GM21381 (cell line): ENCODE measurements at regions not wholly inside any gene's neighbourhood (a gene's known extent, or its start where the extent isn't known, plus 50 kb on each side); places are given as distances from the start of the nearest gene placed in this dataset.
A peak's percentile ranks its signal among the peaks of the same experiment; 100 is the strongest.
"Not testable (repeated sequence)": the region's sequence is repeated elsewhere in the genome, so short reads cannot be mapped to it uniquely, and the experiment has no call there.

Experiments used
- ATAC-seq: cut with Tn5 transposase; IDR thresholded peaks from one replicate; pipeline ENCODE4 v1.9.1; 2021; ENCODE audit warnings: mild to moderate bottlenecking, moderate library complexity; ENCODE audit not compliant: unreplicated experiment

GRCh38 chr9:85487872-85488271, 253.9 kb downstream of the AGTPBP1 start:
- no peak for ATAC-seq

GRCh38 chr9:85484235-85484634, 257.5 kb downstream of the AGTPBP1 start:
- no peak for ATAC-seq

- no peak for ATAC-seq
Measured at GRCh38 chr9:85483208-85483607, 258.5 kb downstream of the AGTPBP1 start.

GRCh38 chr9:85479305-85479704, 262.4 kb downstream of the AGTPBP1 start:
- ATAC-seq = no peak

- no peak for ATAC-seq
Measured at GRCh38 chr9:85478847-85479246, 262.9 kb downstream of the AGTPBP1 start.

GRCh38 chr9:85474896-85475295, 266.9 kb downstream of the AGTPBP1 start:
- ATAC-seq = not testable (repeated sequence)

- ATAC-seq = no peak
Measured at GRCh38 chr9:85471791-85472190, 270.0 kb downstream of the AGTPBP1 start.

GRCh38 chr9:85469041-85469440, 272.7 kb downstream of the AGTPBP1 start:
- no peak for ATAC-seq

- no peak for ATAC-seq
Measured at GRCh38 chr9:85466834-85467233, 274.9 kb downstream of the AGTPBP1 start.

- ATAC-seq = not testable (repeated sequence)
Measured at GRCh38 chr9:85458114-85458864, 283.5 kb downstream of the AGTPBP1 start.

- ATAC-seq = no peak
Measured at GRCh38 chr9:85453850-85454249, 287.9 kb downstream of the AGTPBP1 start.

- no peak for ATAC-seq
Measured at GRCh38 chr9:85452841-85453240, 288.9 kb downstream of the AGTPBP1 start.

GRCh38 chr9:85451680-85452079, 290.1 kb downstream of the AGTPBP1 start:
- ATAC-seq = no peak

GRCh38 chr9:85445887-85446286, 295.9 kb downstream of the AGTPBP1 start:
- no peak for ATAC-seq

GRCh38 chr9:85444243-85444642, 297.5 kb downstream of the AGTPBP1 start:
- ATAC-seq = no peak

GRCh38 chr9:85443190-85443598, 298.6 kb downstream of the AGTPBP1 start:
- no peak for ATAC-seq

GRCh38 chr9:85439791-85440190, 302.0 kb downstream of the AGTPBP1 start:
- no peak for ATAC-seq

- not testable (repeated sequence) for ATAC-seq
Measured at GRCh38 chr9:85433956-85434355, 307.8 kb downstream of the AGTPBP1 start.

- not testable (repeated sequence) for ATAC-seq
Measured at GRCh38 chr9:85433551-85433950, 308.2 kb downstream of the AGTPBP1 start.

GRCh38 chr9:85433046-85433445, 308.7 kb downstream of the AGTPBP1 start:
- ATAC-seq = no peak

- peak; percentile 70 for ATAC-seq
Measured at GRCh38 chr9:85432599-85432998, 309.2 kb downstream of the AGTPBP1 start.

GRCh38 chr9:85431339-85432102, 310.2 kb downstream of the AGTPBP1 start:
- ATAC-seq = no peak
